ENCODE measurements at regions not wholly inside any gene's neighbourhood (a gene's known extent, or its start where the extent isn't known, plus 50 kb on each side); places are given as distances from the start of the nearest gene placed in this dataset.

- TF ChIP-seq, protein P1, sequence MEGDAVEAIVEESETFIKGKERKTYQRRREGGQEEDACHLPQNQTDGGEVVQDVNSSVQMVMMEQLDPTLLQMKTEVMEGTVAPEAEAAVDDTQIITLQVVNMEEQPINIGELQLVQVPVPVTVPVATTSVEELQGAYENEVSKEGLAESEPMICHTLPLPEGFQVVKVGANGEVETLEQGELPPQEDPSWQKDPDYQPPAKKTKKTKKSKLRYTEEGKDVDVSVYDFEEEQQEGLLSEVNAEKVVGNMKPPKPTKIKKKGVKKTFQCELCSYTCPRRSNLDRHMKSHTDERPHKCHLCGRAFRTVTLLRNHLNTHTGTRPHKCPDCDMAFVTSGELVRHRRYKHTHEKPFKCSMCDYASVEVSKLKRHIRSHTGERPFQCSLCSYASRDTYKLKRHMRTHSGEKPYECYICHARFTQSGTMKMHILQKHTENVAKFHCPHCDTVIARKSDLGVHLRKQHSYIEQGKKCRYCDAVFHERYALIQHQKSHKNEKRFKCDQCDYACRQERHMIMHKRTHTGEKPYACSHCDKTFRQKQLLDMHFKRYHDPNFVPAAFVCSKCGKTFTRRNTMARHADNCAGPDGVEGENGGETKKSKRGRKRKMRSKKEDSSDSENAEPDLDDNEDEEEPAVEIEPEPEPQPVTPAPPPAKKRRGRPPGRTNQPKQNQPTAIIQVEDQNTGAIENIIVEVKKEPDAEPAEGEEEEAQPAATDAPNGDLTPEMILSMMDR (conservative IDR thresholded peaks at IDR 0.05), result no peak
- TF ChIP-seq ZFX (IDR thresholded peaks at IDR 0.05), result no peak
Observed at GRCh38 chr3:178127221-178127620, 409.0 kb upstream of the KCNMB2 start.

All from C4-2B (cell line).